Fibroblast of lung (primary cell): ENCODE measurements at regions not wholly inside any gene's neighbourhood (a gene's known extent, or its start where the extent isn't known, plus 50 kb on each side); places are given as distances from the start of the nearest gene placed in this dataset.
"Not testable (repeated sequence)": the region's sequence is repeated elsewhere in the genome, so short reads cannot be mapped to it uniquely, and the experiment has no call there.

Experiments used
- EZH2 ChIP-seq: IDR thresholded peaks from 2 replicates; pipeline ENCODE4 v1.5.1; 2012; ENCODE audit warnings: low read length, control low read depth, mild to moderate bottlenecking; ENCODE audit errors: missing control alignments
- TF ChIP-seq, protein P1 (sequence below), 2 donors: IDR thresholded peaks in 1 of 2; conservative IDR thresholded peaks in 1 of 2; 1 replicate in 1 of 2; 2 replicates in 1 of 2; pipeline ENCODE4 v1.5.1; 2011 to 2012; ENCODE audit warnings: low read length in 2 of 2, control low read depth in 1 of 2, inconsistent platforms in 1 of 2, low read depth in 1 of 2, mild to moderate bottlenecking in 1 of 2

DNA sequence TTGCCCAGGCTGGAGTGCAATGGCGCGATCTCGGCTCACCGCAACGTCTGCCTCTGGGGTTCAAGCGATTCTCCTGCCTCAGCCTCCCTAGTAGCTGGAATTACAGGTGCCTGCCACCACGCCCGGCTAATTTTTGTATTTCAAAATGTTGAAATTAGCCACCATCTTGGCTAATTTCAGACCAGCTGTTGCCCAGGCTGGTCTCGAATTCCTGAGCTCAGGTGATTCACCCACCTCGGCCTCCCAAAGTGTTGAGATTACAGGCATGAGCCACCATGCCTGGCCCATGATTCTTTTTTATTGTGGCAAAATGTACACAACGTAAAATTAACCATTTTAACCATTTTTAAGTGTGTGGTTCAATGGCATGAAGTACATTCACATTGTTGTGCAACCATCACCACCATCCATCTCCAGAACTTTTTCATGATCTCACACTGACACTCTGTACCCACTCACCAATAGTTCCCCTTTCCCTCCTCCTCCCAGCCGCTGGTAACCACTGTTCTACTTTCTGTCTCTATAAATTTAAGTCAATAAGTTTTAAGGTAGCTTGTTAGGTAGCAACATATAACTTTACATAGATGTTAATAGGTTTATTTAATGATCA lies 54.0 kb upstream of the RBM47 start:
- TF ChIP-seq, protein P1, sequence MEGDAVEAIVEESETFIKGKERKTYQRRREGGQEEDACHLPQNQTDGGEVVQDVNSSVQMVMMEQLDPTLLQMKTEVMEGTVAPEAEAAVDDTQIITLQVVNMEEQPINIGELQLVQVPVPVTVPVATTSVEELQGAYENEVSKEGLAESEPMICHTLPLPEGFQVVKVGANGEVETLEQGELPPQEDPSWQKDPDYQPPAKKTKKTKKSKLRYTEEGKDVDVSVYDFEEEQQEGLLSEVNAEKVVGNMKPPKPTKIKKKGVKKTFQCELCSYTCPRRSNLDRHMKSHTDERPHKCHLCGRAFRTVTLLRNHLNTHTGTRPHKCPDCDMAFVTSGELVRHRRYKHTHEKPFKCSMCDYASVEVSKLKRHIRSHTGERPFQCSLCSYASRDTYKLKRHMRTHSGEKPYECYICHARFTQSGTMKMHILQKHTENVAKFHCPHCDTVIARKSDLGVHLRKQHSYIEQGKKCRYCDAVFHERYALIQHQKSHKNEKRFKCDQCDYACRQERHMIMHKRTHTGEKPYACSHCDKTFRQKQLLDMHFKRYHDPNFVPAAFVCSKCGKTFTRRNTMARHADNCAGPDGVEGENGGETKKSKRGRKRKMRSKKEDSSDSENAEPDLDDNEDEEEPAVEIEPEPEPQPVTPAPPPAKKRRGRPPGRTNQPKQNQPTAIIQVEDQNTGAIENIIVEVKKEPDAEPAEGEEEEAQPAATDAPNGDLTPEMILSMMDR (conservative IDR thresholded peaks at IDR 0.05 in 1 of 2, IDR thresholded peaks at IDR 0.05 in 1 of 2; ENCODE audit: low read depth in 1 of 2, low read length in 2 of 2) = not testable (repeated sequence)
- not testable (repeated sequence) for TF ChIP-seq EZH2
